ENCODE measurements at regions not wholly inside any gene's neighbourhood (a gene's known extent, or its start where the extent isn't known, plus 50 kb on each side); places are given as distances from the start of the nearest gene placed in this dataset.
"Not testable (repeated sequence)": the region's sequence is repeated elsewhere in the genome, so short reads cannot be mapped to it uniquely, and the experiment has no call there.

DNA sequence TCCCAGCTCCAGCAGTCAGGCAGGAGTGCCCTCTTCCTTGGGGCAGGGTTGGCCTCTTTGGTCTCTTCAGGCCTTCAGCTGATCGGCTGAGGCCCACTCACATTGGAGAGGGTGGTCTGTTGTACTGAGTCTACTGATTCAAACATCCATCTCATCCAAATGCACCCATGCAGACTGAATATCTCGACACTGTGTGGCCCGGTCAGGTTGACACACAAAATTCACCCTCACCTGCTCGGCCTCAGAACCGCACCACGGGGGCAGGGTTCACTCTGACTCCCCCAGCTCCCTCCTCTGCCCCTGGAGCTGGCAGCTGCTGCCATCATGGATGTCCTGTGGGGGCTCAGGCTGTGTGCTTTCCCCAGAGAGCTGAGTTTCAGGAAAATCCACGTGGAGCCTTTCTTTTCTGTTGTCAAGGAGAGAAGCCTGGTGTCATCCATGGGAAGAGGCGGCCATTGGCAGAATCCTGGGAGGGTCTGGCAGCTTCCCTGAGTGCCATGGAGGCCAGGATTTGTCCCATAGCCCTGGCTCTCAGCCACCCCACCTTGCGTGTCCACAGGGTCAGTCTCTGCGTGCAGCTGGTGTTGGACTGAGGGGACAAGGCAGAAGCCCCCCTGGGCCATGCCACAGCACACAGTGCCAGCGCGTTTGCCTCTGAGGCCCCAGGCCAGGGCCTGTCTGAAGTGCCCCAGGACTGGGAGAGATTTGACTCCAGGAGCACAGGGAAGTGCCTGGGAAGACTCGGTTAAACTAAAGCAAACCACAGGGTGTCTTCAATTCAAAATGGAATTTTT, 114.1 kb downstream of the ERMARD start:
- no peak for DNase-seq (ENCODE audit: low read depth in 3 of 3)

DNA sequence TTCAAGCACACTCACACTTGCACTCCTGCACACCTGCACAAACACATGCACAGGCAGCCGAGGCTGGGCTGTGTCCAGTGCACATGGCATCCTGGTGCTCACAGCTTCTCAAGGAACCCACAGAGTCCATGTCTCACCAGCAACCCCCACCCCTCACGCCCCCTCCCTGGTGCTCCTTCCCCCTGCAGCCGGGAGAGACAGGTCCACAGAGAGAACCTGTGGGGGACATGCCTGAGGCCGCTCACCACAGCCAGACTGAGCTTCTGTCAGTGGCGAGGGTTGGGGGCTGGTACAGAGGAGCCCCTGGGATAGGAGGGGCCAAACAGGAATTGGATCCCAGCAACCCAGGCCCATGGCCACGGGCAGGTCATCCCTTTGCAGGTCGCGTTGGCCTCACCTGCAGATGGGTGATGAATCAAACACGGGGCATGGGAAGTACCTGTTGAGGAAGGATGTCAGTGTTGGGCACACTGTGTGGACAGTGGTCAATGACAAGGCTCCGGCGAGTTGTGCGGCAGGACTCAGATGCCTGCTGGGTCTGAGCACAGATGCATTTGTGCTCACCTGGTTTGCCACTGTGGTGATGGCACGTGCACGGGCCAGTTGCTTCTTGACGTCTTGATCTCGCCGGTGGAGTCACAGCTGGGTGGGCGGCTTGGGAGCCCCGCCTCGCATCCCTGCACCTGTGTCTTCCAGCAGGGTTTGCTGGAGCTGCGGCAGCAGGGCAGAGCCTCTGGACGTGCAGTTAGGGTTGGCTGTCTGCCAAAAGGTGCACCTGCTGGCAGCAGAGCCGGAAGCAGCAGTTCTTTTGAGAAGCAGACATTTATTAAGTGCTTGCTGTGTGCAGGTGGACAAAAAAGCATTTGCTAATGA, 113.0 kb downstream of the ERMARD start:
- DNase-seq (ENCODE audit: low read depth in 3 of 3), result no peak

DNA sequence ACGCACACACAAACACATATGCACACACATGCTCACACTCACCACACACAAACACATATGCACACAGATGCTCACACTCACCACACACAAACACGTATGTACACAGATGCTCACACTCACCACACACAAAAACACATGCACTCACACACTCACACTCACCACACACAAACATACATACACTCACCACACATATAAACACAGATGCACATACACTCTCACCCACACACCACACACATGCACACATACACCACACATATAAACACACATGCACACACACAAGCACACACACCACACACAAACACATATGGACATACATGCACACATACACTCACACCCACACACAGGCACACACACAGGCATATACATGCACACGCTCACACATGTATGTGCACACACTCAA, 112.3 kb downstream of the ERMARD start:
- DNase-seq (ENCODE audit: low read depth in 3 of 3), result no peak

DNA sequence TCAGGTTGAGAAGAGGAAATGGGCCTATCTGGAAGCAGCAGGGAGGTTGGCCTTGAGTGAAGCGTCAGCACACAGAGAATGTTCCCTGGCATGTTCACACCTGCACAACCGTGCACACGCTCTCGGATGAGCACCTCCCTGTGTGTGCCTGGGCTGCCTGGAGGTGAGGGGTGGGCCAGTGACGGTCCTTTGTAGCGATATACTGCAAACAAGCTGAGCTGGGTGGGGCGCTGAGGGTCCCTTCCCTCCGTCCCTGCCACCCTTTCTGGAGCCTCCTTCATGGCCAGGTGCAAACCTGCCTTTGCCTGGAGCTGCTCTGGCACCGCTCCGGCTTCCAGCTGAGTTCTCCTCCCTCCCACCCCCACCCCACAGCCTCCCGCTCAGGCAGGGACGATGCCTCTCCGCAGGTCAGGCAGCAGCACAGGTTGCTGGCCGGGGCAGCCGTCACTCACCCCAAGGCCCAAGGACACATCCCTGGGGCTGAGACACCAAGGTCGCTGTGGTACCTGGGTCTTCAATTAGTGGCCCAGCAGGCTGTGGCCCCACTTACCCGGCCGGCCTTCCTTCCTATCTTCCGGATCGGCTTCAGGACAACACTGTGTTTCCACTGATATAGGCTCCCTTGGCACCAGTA, 111.6 kb downstream of the ERMARD start:
- no peak for DNase-seq (ENCODE audit: low read depth in 3 of 3)

DNA sequence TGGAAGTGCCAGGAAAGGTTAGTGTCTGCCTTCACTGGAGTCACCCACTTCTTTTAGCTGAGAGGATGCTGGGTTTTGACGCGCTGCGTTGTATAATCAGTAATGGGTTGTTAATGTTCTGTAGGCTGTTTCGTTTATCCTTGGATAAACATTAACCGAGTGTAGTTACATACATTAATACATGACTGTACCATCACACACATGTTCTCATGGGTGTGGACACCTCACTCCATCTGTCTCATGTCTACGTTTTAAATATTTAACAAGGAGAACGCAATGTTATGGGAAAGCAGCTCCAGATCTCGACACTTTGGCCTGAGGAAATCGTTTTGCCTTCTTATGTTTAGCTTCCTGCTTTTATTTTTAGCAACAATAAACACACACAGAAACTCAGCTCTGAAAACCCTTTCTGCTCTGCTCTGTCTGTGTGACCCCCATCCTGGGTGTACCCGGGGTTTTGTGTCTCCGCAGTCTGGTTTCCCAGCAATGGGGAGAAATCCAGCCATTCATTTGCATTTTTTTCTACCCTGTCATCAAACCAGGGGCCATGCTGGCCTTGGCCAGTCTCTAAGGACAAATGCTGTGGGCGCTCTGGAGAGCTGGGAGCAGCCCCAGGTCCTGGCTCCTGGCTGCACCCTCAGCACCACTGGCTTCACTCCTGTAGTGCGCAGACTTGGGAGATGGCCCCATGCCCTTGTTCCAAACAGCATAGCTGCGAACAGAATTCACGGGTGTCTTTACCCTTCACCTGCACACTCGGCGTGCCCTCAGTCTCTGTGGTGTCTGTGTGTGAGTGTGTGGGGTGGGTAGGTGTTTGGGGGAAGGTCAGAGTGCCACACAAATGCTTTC, 110.8 kb downstream of the ERMARD start:
- DNase-seq (ENCODE audit: low read depth in 3 of 3), result no peak

- DNase-seq (ENCODE audit: low read depth in 3 of 3), result no peak
Observed at GRCh38 chr6:169861431-169862042, 110.1 kb downstream of the ERMARD start.

- no peak for DNase-seq (ENCODE audit: low read depth in 3 of 3)
Observed at GRCh38 chr6:169859978-169860703, 108.7 kb downstream of the ERMARD start.

GRCh38 chr6:169859401-169859977, 108.1 kb downstream of the ERMARD start:
- DNase-seq (ENCODE audit: low read depth in 3 of 3), result no peak

DNA sequence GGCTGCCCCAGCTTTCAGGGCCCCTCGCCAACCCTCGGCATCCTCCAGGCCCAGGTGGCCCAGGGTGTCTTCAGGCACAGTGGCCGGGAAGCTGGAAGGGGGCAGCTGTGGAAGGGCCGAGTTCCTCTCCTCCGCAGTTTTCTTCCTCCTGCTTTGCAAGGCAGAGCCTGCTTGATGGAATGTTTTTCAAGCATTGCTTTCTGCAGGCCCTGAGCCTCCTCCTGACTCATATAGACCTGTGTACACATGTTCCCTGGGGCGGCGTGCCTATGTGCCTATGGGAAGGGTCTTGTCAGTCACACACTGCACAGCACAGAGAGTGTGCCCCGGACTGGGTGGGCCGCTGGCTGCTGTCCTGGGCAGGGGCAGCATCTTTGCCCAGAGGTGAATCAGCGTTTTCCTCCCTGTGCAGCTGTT, 107.5 kb downstream of the ERMARD start:
- no peak for DNase-seq (ENCODE audit: low read depth in 3 of 3)

GRCh38 chr6:169858293-169858934, 107.0 kb downstream of the ERMARD start:
- no peak for DNase-seq (ENCODE audit: low read depth in 3 of 3)

DNA sequence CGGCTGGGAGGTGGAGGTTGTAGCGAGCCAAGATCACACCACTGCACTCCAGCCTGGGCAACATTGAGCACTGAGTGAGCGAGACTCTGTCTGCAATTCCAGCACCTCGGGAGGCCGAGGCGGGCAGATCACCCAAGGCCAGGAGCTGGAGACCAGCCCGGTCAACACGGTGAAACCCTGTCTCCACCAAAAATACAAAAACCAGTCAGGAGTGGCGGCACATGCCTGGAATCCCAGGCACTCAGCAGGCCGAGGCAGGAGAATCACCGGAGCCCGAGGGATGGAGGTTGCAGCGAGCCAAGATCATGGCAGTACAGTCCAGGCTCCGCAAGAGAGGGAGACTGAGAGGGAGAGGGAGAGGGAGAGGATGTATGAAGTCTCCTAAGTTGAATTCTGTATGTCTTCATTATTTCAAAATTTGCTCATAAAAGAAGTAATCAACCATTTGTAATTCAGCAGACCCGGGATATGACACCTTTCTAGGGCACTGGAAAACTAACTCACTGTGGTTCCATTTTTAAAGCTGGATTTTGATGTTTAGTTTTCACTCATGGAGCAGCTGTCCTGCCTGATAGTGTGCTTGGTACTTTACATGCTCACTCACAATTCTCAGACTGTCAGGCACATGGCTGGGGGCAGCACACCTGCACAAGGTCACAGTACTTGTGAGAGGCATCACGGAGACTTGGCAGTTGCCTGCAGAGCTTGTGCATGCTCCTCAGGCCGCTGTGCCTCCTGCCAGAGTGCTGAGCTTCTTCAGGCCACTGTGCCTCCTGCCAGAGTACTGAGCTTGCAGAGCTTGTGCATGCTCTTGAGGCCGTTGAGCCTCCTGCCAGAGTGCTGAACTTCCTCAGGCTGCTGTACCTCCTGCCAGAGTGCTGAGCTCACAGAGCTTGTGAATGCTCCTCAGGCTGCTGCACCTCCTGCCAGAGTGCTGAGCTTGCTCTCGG, 106.2 kb downstream of the ERMARD start:
- no peak for DNase-seq (ENCODE audit: low read depth in 3 of 3)

DNA sequence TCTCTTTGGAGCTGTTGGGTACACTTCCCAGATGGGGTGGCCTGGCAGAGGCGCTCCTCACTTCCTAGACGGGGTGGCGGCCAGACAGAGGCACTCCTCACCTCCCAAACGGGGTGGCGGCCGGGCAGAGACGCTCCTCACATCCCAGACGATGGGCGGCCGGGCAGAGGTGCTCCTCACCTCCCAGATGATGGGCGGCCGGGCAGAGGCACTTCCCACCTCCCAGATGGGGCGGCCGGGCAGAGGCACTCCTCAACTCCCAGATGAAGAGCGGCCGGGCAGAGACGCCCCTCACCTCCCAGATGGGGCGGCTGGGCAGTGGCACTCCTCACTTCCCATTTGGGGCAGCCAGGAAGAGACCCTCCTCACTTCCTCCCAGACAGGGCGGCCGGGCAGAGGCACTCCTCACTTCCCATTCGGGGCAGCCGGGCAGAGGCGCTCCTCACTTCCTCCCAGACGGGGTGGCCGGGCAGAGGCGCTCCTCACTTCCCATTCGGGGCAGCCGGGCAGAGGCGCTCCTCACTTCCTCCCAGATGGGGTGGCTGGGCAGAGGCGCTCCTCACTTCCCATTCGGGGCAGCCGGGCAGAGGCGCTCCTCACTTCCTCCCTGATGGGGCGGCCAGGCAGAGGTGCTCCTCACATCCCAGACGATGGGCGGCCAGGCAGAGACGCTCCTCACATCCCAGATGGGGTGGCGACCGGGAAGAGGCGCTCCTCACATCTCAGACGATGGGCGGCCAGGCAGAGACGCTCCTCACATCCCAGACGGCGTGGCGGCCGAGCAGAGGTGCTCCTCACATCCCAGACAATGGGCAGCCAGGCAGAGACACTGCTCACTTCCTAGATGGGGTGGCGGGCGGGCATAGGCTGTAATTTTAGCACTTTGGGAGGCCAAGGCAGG, 105.3 kb downstream of the ERMARD start:
- DNase-seq (ENCODE audit: low read depth in 3 of 3), result not testable (repeated sequence)

DNA sequence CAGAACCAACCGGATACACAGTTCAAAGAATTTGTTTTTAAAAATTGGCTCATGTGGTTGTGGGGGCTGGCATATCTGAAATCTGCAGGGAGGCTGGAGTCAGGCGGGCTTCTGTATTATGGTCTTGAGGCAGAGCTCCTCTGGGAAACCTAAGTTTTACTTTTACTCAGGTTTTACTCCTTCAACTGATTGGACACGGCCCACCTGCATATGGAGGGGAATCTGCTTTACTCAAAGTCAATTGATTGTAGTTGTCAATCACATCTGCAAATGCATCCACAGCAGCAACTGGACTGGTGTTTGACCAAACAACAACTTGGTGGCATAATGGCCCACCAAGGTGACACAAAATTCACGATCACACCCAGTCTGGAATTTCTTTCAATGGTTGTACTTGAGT, 103.4 kb downstream of the ERMARD start:
- DNase-seq (ENCODE audit: low read depth in 3 of 3), result no peak

- DNase-seq (ENCODE audit: low read depth in 3 of 3), result no peak
Observed at GRCh38 chr6:169854083-169854725, 102.8 kb downstream of the ERMARD start.

- DNase-seq (ENCODE audit: low read depth in 3 of 3), result no peak
Observed at GRCh38 chr6:169853196-169854082, 102.0 kb downstream of the ERMARD start.

All from stimulated activated CD4-positive, alpha-beta T cell treated with anti-CD3 and anti-CD28 coated beads, TNF-alpha, amount 100 ng/mL, for 48 hours (primary cell).